Fibroblast of lung (primary cell): ENCODE measurements at regions not wholly inside any gene's neighbourhood (a gene's known extent, or its start where the extent isn't known, plus 50 kb on each side); places are given as distances from the start of the nearest gene placed in this dataset.

ENCODE experiments used
- DNase-seq, 2 donors: peaks; one replicate each; pipeline versions ENCODE4 v3.0.0 to v3.0.0-alpha.2; 2010; ENCODE audit warnings: low read depth in 2 of 2
- H2AFZ ChIP-seq: 2 replicates; pipeline ENCODE4 v1.5.1; 2012; ENCODE audit warnings: low read length, control low read depth, inconsistent platforms
- H3K27ac ChIP-seq: 2 replicates; pipeline ENCODE4 v1.5.1; 2011; ENCODE audit warnings: low read length, control low read depth; ENCODE audit not compliant: insufficient read depth
- H3K27me3 ChIP-seq: 2 replicates; pipeline ENCODE4 v1.5.1; 2011; ENCODE audit warnings: mild to moderate bottlenecking, low read length; ENCODE audit not compliant: control insufficient read depth, insufficient read depth
- H3K36me3 ChIP-seq: 2 replicates; pipeline ENCODE4 v1.5.1; 2011; ENCODE audit warnings: low read length; ENCODE audit not compliant: control insufficient read depth, insufficient read depth
- H3K4me1 ChIP-seq: 2 replicates; pipeline ENCODE4 v1.5.1; 2011; ENCODE audit warnings: low read length; ENCODE audit not compliant: control insufficient read depth, insufficient read depth; ENCODE audit errors: extremely low read depth
- H3K4me2 ChIP-seq: 2 replicates; pipeline ENCODE4 v1.5.1; 2011; ENCODE audit warnings: low read length, control low read depth; ENCODE audit not compliant: insufficient read depth; ENCODE audit errors: extremely low read depth
- H3K4me3 ChIP-seq, 4 experiments: fragments of 200-600 bp in 1 of 4; sonication (generic) in 1 of 4; replicated peaks in 1 of 4; 2 replicates each; pipeline ENCODE4 v1.5.1; 2011 to 2016; ENCODE audit warnings: low read length in 4 of 4, low read depth in 3 of 4, mild to moderate bottlenecking in 3 of 4, control low read depth in 2 of 4, inconsistent platforms in 1 of 4, mixed read lengths in 1 of 4; ENCODE audit not compliant: insufficient read depth in 1 of 4; ENCODE audit errors: control extremely low read depth in 1 of 4
- H3K79me2 ChIP-seq: 2 replicates; pipeline ENCODE4 v1.5.1; 2012; ENCODE audit warnings: mild to moderate bottlenecking, low read length, inconsistent platforms; ENCODE audit not compliant: control insufficient read depth, insufficient read depth
- H3K9ac ChIP-seq: 2 replicates; pipeline ENCODE4 v1.5.1; 2011; ENCODE audit warnings: mild to moderate bottlenecking, low read length, control low read depth; ENCODE audit not compliant: insufficient read depth
- H3K9me3 ChIP-seq: 2 replicates; pipeline ENCODE4 v1.5.1; 2012; ENCODE audit warnings: low read depth, low read length; ENCODE audit not compliant: control insufficient read depth, insufficient read depth
- H4K20me1 ChIP-seq: 2 replicates; pipeline ENCODE4 v1.5.1; 2011; ENCODE audit warnings: low read length; ENCODE audit not compliant: control insufficient read depth, insufficient read depth; ENCODE audit errors: extremely low read depth
- CTCF ChIP-seq, 2 donors: IDR thresholded peaks in 1 of 2; conservative IDR thresholded peaks in 1 of 2; 1 replicate in 1 of 2; 2 replicates in 1 of 2; pipeline ENCODE4 v1.5.1; 2011 to 2012; ENCODE audit warnings: low read length in 2 of 2, control low read depth in 1 of 2, inconsistent platforms in 1 of 2, low read depth in 1 of 2, mild to moderate bottlenecking in 1 of 2
- EZH2 ChIP-seq: IDR thresholded peaks from 2 replicates; pipeline ENCODE4 v1.5.1; 2012; ENCODE audit warnings: low read length, control low read depth, mild to moderate bottlenecking; ENCODE audit errors: missing control alignments

DNA sequence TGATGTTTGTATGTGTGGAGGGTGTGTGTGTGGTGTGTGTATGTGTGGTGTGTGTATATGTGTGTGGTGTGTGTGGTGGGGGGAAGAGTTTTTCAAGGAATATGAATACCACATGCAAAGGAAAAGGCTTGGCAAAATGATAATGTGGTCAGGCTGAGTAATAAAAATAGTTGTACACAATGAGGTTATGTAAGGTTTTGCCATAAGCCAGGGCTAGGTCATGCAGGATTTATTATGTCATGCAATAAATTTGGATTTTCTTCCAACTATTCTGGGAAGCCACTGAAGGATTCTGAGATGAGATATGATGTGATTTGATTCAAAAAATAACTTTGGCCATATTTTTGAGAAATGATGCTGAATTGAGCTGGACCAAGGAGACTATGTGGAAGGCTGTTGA lies 1191.6 kb upstream of the SEL1L start:
- peak; percentile 8 to 57 for DNase-seq

DNA sequence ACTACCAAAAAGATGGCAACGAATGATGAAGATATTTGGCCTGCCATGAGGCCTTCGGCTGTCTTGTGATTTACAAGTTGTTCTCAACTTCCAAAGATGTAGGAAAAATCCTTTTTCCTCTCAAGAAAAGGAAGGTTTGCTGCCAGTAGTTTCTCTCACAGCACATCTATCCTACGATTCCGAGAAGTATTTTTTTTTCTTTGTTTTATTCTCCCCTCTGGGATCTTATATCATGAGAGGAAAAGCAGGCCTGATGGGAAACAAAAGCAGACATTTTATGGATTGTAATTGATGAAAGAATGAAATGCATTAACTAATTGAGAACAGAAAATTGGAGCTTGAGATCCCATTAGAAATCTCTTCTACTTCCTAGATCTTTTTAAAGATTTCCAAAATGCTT lies 1197.9 kb upstream of the SEL1L start:
- H4K20me1 ChIP-seq: no peaks in the 10 kb centered on the region
- H3K79me2 ChIP-seq: no peaks in the 10 kb centered on the region
- no peaks in the 10 kb centered on the region for H3K36me3 ChIP-seq
- no peak overlapping the region for H2AFZ ChIP-seq
- no peaks in the 10 kb centered on the region for H3K27me3 ChIP-seq
- DNase-seq: no peak
- H3K27ac ChIP-seq: no peak overlapping the region
- H3K9ac ChIP-seq: no peak overlapping the region
- no peaks in the 10 kb centered on the region for H3K9me3 ChIP-seq
- H3K4me3 ChIP-seq: no peak overlapping the region
- no peak overlapping the region for H3K4me2 ChIP-seq
- no peaks in the 10 kb centered on the region for H3K4me1 ChIP-seq
- TF ChIP-seq EZH2: no peak
- no peak for TF ChIP-seq CTCF (conservative IDR thresholded peaks at IDR 0.05 in 1 of 2, IDR thresholded peaks at IDR 0.05 in 1 of 2; ENCODE audit: low read depth in 1 of 2, low read length in 2 of 2)

More for the DNA sequence above, 1191.6 kb upstream of the SEL1L start:
- no peaks in the 10 kb centered on the region for H3K27me3 ChIP-seq
- no peaks in the 10 kb centered on the region for H4K20me1 ChIP-seq
- no peaks in the 10 kb centered on the region for H3K9me3 ChIP-seq
- no peak for TF ChIP-seq CTCF (conservative IDR thresholded peaks at IDR 0.05 in 1 of 2, IDR thresholded peaks at IDR 0.05 in 1 of 2; ENCODE audit: low read depth in 1 of 2, low read length in 2 of 2)
- TF ChIP-seq EZH2: no peak
- no peaks in the 10 kb centered on the region for H3K79me2 ChIP-seq
- no peak overlapping the region for H2AFZ ChIP-seq
- no peak overlapping the region for H3K4me2 ChIP-seq
- no peaks in the 10 kb centered on the region for H3K4me1 ChIP-seq
- H3K27ac ChIP-seq: no peak overlapping the region
- H3K36me3 ChIP-seq: no peaks in the 10 kb centered on the region
- H3K4me3 ChIP-seq: no peak overlapping the region
- H3K9ac ChIP-seq: no peak overlapping the region

- no peaks in the 10 kb centered on the region for H3K36me3 ChIP-seq
- DNase-seq: no peak
- H3K27ac ChIP-seq: no peak overlapping the region
- H3K9ac ChIP-seq: no peak overlapping the region
- H3K9me3 ChIP-seq: no peaks in the 10 kb centered on the region
- no peaks in the 10 kb centered on the region for H3K27me3 ChIP-seq
- no peaks in the 10 kb centered on the region for H3K79me2 ChIP-seq
- no peaks in the 10 kb centered on the region for H4K20me1 ChIP-seq
- H3K4me2 ChIP-seq: no peak overlapping the region
- no peaks in the 10 kb centered on the region for H3K4me1 ChIP-seq
- no peak overlapping the region for H2AFZ ChIP-seq
- TF ChIP-seq EZH2: no peak
- H3K4me3 ChIP-seq: no peak overlapping the region
Observed at GRCh38 chr14:82740547-82740946, 1206.9 kb upstream of the SEL1L start.
